ENCODE measurements at regions not wholly inside any gene's neighbourhood (a gene's known extent, or its start where the extent isn't known, plus 50 kb on each side); places are given as distances from the start of the nearest gene placed in this dataset.

DNA sequence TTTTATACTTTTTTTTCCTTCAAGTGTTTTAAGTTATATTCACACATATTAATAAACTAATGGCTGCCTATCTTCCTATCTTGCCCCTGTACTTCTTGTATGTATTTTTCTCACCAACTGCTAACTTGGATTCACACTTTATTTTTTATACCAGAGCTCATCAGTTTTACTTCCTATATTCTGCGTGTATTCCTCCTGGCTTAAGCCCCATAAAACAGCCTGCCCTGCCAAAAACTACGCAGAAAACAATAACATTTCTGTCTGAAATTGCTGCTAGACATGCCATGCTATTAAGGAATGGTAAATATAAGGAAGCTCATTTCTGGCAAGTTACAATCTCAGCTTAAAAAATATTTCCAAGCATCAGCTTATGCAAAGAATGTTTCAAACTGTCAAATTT, 172.3 kb downstream of the UBE2E3 start:
- H3K4me1 Mint-ChIP-seq (ENCODE audit: unreplicated experiment): peaks cover 2% of the 10 kb centered on the region
- no peak overlapping the region for H3K4me3 Mint-ChIP-seq (ENCODE audit: unreplicated experiment)
- no peak overlapping the region for H3K27ac Mint-ChIP-seq (ENCODE audit: unreplicated experiment)
- TF ChIP-seq, protein P1, sequence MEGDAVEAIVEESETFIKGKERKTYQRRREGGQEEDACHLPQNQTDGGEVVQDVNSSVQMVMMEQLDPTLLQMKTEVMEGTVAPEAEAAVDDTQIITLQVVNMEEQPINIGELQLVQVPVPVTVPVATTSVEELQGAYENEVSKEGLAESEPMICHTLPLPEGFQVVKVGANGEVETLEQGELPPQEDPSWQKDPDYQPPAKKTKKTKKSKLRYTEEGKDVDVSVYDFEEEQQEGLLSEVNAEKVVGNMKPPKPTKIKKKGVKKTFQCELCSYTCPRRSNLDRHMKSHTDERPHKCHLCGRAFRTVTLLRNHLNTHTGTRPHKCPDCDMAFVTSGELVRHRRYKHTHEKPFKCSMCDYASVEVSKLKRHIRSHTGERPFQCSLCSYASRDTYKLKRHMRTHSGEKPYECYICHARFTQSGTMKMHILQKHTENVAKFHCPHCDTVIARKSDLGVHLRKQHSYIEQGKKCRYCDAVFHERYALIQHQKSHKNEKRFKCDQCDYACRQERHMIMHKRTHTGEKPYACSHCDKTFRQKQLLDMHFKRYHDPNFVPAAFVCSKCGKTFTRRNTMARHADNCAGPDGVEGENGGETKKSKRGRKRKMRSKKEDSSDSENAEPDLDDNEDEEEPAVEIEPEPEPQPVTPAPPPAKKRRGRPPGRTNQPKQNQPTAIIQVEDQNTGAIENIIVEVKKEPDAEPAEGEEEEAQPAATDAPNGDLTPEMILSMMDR (IDR thresholded peaks at IDR 0.05; ENCODE audit: unreplicated experiment): no peak
- peaks cover 1% of the 10 kb centered on the region for H3K27me3 Mint-ChIP-seq (ENCODE audit: unreplicated experiment)
- no peaks in the 10 kb centered on the region for H3K36me3 Mint-ChIP-seq (ENCODE audit: low read depth, unreplicated experiment)
- no peak for DNase-seq (ENCODE audit: low spot score)
- no peaks in the 10 kb centered on the region for H3K9me3 Mint-ChIP-seq (ENCODE audit: unreplicated experiment)

DNA sequence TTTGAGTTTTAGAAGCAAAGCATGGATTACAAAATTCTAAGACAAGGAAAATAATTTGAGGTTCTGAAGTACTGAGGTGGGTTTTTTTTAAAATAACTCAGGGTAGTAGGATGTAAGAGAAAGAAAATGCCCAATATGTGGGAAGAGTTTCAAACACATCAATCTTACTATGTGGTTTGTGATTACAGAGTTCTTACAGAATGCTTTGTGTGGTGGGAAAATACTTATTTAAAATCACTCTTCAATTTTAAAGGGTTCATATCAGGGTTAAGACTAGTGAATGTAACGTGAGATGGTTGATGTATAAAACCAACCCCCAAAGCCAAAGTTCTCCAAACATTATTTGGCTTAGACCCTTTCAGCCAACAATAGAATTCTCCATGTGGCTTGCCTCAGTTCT, 173.5 kb downstream of the UBE2E3 start:
- TF ChIP-seq, protein P1 (IDR thresholded peaks at IDR 0.05; ENCODE audit: unreplicated experiment): no peak
- Mint-ChIP-seq H3K27ac (ENCODE audit: unreplicated experiment) (no peak overlapping the region), H3K27me3 (ENCODE audit: unreplicated experiment) (peaks cover 1% of the 10 kb centered on the region), H3K4me3 (ENCODE audit: unreplicated experiment) (no peak overlapping the region), H3K9me3 (ENCODE audit: unreplicated experiment) (no peaks in the 10 kb centered on the region), H3K4me1 (ENCODE audit: unreplicated experiment) (peaks cover 2% of the 10 kb centered on the region), H3K36me3 (ENCODE audit: low read depth, unreplicated experiment) (no peaks in the 10 kb centered on the region)
- no peak for DNase-seq (ENCODE audit: low spot score)

DNA sequence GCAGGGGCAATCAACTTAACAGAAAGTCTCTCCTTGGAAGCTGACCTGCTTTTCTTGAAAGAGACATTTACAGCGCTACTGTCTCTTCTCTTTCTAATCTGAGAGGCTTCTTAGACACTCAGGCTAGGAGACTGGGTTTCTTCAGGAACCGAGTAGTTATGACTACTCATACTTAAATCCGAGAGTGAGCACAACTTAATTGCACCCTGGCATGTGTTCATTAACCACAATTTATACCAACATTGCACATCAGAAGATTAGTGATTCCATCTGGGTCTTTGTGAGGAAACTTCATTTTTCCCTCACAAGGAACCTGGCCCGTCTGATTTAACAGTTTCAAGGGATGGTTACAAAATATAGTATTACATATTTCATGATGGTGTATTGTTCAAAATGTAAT, 176.9 kb downstream of the UBE2E3 start:
- Mint-ChIP-seq H3K27ac (ENCODE audit: unreplicated experiment) (no peak overlapping the region), H3K4me3 (ENCODE audit: unreplicated experiment) (no peak overlapping the region), H3K27me3 (ENCODE audit: unreplicated experiment) (no peaks in the 10 kb centered on the region), H3K36me3 (ENCODE audit: low read depth, unreplicated experiment) (no peaks in the 10 kb centered on the region), H3K4me1 (ENCODE audit: unreplicated experiment) (no peaks in the 10 kb centered on the region), H3K9me3 (ENCODE audit: unreplicated experiment) (no peaks in the 10 kb centered on the region)
- no peak for DNase-seq (ENCODE audit: low spot score)
- TF ChIP-seq, protein P1 (IDR thresholded peaks at IDR 0.05; ENCODE audit: unreplicated experiment): no peak

DNA sequence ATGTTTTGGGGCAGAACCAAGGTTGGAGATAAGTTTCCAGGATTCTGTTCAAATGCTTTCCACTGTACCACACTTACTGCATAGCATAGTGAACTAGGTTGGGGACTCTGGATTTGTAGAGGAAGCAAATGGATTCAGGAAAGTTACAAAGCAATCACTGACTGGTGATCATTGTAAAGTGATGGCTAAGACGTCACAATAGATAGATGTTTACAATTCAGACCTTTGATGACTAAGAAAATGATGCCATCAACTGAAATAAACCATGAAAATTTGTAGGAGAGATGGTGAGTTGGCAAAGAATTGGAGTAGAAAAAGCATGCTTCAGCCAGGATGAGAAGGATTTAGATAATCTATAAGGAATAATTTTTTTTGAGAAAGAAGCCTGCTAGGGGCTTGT, 178.0 kb downstream of the UBE2E3 start:
- no peaks in the 10 kb centered on the region for H3K27me3 Mint-ChIP-seq (ENCODE audit: unreplicated experiment)
- H3K4me3 Mint-ChIP-seq (ENCODE audit: unreplicated experiment): no peak overlapping the region
- no peaks in the 10 kb centered on the region for H3K9me3 Mint-ChIP-seq (ENCODE audit: unreplicated experiment)
- H3K27ac Mint-ChIP-seq (ENCODE audit: unreplicated experiment): no peak overlapping the region
- TF ChIP-seq, protein P1 (IDR thresholded peaks at IDR 0.05; ENCODE audit: unreplicated experiment): no peak
- H3K4me1 Mint-ChIP-seq (ENCODE audit: unreplicated experiment): no peaks in the 10 kb centered on the region
- H3K36me3 Mint-ChIP-seq (ENCODE audit: low read depth, unreplicated experiment): no peaks in the 10 kb centered on the region
- DNase-seq (ENCODE audit: low spot score): no peak

DNA sequence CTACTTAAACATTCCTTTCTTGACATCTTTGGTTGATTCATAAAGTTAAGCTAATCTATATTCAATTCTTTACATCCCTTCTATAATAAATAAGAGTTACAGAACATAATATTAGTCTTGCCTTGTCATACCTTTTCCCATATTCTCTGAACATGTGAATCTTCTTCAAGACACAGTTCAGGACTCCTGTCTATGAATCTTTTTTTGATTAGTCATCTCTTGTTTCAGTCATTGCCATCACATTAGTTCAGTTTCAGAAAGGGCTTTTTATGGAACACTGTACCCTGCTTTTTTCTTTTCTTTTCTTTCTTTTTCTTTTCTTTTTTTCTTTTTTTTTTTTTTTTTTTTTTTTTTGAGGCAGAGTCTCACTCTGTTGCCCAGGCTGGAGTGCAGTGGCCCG, 181.2 kb downstream of the UBE2E3 start:
- no peaks in the 10 kb centered on the region for H3K4me1 Mint-ChIP-seq (ENCODE audit: unreplicated experiment)
- no peak overlapping the region for H3K4me3 Mint-ChIP-seq (ENCODE audit: unreplicated experiment)
- DNase-seq (ENCODE audit: low spot score): no peak
- no peaks in the 10 kb centered on the region for H3K27me3 Mint-ChIP-seq (ENCODE audit: unreplicated experiment)
- H3K27ac Mint-ChIP-seq (ENCODE audit: unreplicated experiment): no peak overlapping the region
- H3K9me3 Mint-ChIP-seq (ENCODE audit: unreplicated experiment): no peaks in the 10 kb centered on the region
- H3K36me3 Mint-ChIP-seq (ENCODE audit: low read depth, unreplicated experiment): no peaks in the 10 kb centered on the region
- TF ChIP-seq, protein P1 (IDR thresholded peaks at IDR 0.05; ENCODE audit: unreplicated experiment): no peak
